ENCODE measurements at regions not wholly inside any gene's neighbourhood (a gene's known extent, or its start where the extent isn't known, plus 50 kb on each side); places are given as distances from the start of the nearest gene placed in this dataset.

DNA sequence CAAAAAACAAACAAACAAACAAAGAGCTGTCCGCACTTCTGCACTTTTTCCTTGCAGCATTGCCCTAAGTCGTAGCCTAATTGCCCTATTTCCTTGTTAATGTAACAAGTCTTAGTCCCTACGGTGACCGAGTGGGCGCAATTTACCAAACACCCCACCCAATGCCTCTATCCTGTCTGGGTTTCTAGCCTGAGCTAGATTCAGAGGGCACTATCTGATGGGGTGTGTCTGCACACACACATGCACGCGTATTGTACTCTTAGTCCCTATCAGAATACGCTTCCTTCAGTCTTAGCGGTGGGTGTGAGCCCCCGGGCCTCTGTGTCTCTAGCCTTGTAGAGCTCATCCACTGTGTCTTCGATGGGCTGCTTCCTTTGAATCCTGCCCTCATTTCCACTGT lies 125.9 kb upstream of the DLG1 start:
- no peak for TF ChIP-seq CTCF (IDR thresholded peaks at IDR 0.05; ENCODE audit: insufficient read depth, low read length, severe bottlenecking)
- H3K4me3 ChIP-seq (ENCODE audit: low read depth, low read length): no peak overlapping the region
- no peak for FAIRE-seq
- H3K36me3 ChIP-seq (ENCODE audit: control insufficient read depth, insufficient read depth, low read length): no peaks in the 10 kb centered on the region
- H3K27me3 ChIP-seq (ENCODE audit: control insufficient read depth, insufficient read depth, low read length): no peaks in the 10 kb centered on the region
- no peak for DNase-seq (ENCODE audit: low read depth)

DNA sequence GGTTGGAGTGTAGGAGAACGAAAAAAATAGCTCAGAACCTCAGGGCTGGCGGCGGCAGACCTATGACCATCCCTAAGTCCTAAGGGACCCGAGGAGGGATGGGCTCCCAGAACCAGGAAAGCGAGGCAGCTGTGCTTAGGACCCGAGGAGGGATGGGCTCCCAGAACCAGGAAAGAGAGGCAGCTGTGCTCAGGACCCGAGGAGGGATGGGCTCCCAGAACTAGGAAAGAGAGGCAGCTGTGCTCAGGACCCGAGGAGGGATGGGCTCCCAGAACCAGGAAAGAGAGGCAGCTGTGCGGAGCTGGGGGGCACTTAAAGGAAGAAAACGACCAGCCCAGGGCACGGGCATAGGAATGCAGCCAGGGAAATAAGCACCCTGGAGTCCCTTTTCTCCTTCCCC lies 125.0 kb upstream of the DLG1 start:
- no peak for FAIRE-seq
- no peak for DNase-seq (ENCODE audit: low read depth)

DNA sequence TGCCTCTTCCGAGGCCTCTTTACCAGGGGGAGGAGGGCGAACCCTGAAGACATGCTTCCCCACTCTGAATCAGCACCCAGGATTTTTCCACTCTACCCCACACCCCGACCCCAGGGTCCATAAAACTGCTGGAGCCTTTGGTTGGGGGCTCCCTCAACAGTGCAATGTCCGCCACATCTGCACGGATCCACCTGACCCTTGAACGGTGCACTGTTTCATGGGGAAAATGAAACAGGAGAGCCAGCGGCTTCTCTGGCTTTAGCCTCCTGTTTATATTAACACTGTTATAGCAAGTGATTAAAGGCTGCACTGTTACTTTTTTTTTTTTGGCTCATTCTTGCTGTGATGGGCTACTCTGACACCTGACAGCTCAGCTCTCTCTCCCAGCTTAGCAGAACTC lies 124.1 kb upstream of the DLG1 start:
- no peak for FAIRE-seq
- Histone ChIP-seq H3K36me3 (ENCODE audit: control insufficient read depth, insufficient read depth, low read length) (no peaks in the 10 kb centered on the region), H3K4me3 (ENCODE audit: low read depth, low read length) (no peak overlapping the region), H3K27me3 (ENCODE audit: control insufficient read depth, insufficient read depth, low read length) (no peaks in the 10 kb centered on the region)
- DNase-seq (ENCODE audit: low read depth): no peak
- TF ChIP-seq CTCF (IDR thresholded peaks at IDR 0.05; ENCODE audit: insufficient read depth, low read length, severe bottlenecking): no peak

More for the DNA sequence above, 125.0 kb upstream of the DLG1 start:
- no peaks in the 10 kb centered on the region for H3K36me3 ChIP-seq (ENCODE audit: control insufficient read depth, insufficient read depth, low read length)
- no peak overlapping the region for H3K4me3 ChIP-seq (ENCODE audit: low read depth, low read length)
- TF ChIP-seq CTCF (IDR thresholded peaks at IDR 0.05; ENCODE audit: insufficient read depth, low read length, severe bottlenecking): no peak
- no peaks in the 10 kb centered on the region for H3K27me3 ChIP-seq (ENCODE audit: control insufficient read depth, insufficient read depth, low read length)

DNA sequence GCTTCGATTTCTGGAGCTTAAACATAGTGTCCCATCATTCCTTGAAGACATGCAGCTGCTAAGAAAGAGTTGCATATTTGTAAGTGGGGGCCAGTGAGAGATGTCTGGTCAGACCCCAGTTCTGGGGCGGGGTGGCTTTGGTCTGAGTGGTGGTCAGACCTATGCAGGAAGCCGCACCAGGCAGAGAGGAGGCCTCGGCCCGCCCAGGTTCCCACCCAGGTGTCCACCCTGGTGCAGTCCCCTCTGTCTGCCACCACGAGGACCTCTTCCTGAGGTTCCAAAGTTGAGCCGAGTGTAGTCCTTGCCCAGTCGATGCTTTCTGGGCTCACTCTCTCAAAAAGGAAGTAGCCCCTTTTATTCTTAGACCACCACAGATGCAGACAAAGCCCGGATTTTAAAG lies 122.6 kb upstream of the DLG1 start:
- TF ChIP-seq CTCF (IDR thresholded peaks at IDR 0.05; ENCODE audit: insufficient read depth, low read length, severe bottlenecking): no peak
- no peaks in the 10 kb centered on the region for H3K27me3 ChIP-seq (ENCODE audit: control insufficient read depth, insufficient read depth, low read length)
- no peak overlapping the region for H3K4me3 ChIP-seq (ENCODE audit: low read depth, low read length)
- no peak for FAIRE-seq
- no peak for DNase-seq (ENCODE audit: low read depth)
- no peaks in the 10 kb centered on the region for H3K36me3 ChIP-seq (ENCODE audit: control insufficient read depth, insufficient read depth, low read length)

- no peaks in the 10 kb centered on the region for H3K27me3 ChIP-seq (ENCODE audit: control insufficient read depth, insufficient read depth, low read length)
- no peak for DNase-seq (ENCODE audit: low read depth)
- H3K36me3 ChIP-seq (ENCODE audit: control insufficient read depth, insufficient read depth, low read length): no peaks in the 10 kb centered on the region
- no peak overlapping the region for H3K4me3 ChIP-seq (ENCODE audit: low read depth, low read length)
- no peak for TF ChIP-seq CTCF (IDR thresholded peaks at IDR 0.05; ENCODE audit: insufficient read depth, low read length, severe bottlenecking)
- no peak for FAIRE-seq
Observed at GRCh38 chr3:197420566-197420965, 122.2 kb upstream of the DLG1 start.

- Histone ChIP-seq H3K27me3 (ENCODE audit: control insufficient read depth, insufficient read depth, low read length) (no peaks in the 10 kb centered on the region), H3K36me3 (ENCODE audit: control insufficient read depth, insufficient read depth, low read length) (no peaks in the 10 kb centered on the region), H3K4me3 (ENCODE audit: low read depth, low read length) (no peak overlapping the region)
- no peak for DNase-seq (ENCODE audit: low read depth)
- no peak for TF ChIP-seq CTCF (IDR thresholded peaks at IDR 0.05; ENCODE audit: insufficient read depth, low read length, severe bottlenecking)
- no peak for FAIRE-seq
Observed at GRCh38 chr3:197420115-197420514, 121.7 kb upstream of the DLG1 start.

Measured in bronchial epithelial cell (primary cell).